Ovary (tissue), 3 donors: ENCODE measurements at regions not wholly inside any gene's neighbourhood (a gene's known extent, or its start where the extent isn't known, plus 50 kb on each side); places are given as distances from the start of the nearest gene placed in this dataset.

Source experiments
- CTCF ChIP-seq, 3 donors: fragments of 450-650 bp in 2 of 3; fragments of 200-600 bp in 1 of 3; IDR thresholded peaks; one replicate each; pipeline versions ENCODE4 v1.5.1 to v1.8.0; 2016 to 2022; ENCODE audit warnings: antibody characterized with exemption in 3 of 3, mild to moderate bottlenecking in 1 of 3
- EP300 ChIP-seq: sonication (generic); formaldehyde crosslinking; IDR thresholded peaks from one replicate; pipeline ENCODE4 v1.6.1; 2017; ENCODE audit warnings: antibody characterized with exemption
- POLR2A ChIP-seq: fragments of 450-650 bp; IDR thresholded peaks from one replicate; pipeline ENCODE4 v1.6.1; 2017; ENCODE audit warnings: antibody characterized with exemption, mild to moderate bottlenecking, moderate library complexity
- donor health status: DM: no; HTN: no; CAD: no.

- TF ChIP-seq CTCF (IDR thresholded peaks at IDR 0.05) (no peak), POLR2A (no peak), EP300 (no peak)
Observed at GRCh38 chr1:36614991-36615390, 132.3 kb upstream of the CSF3R start.
